Vagina (tissue), 2 donors: ENCODE measurements at regions not wholly inside any gene's neighbourhood (a gene's known extent, or its start where the extent isn't known, plus 50 kb on each side); places are given as distances from the start of the nearest gene placed in this dataset.

Experiments used
- DNase-seq, 2 donors: peaks; one replicate each; pipeline ENCODE4 v3.0.0-alpha.2; 2017; ENCODE audit errors: extremely low spot score in 2 of 2
- H3K27ac ChIP-seq: fragments of 200-600 bp; sonication (generic); one replicate; pipeline ENCODE4 v1.5.1; 2019
- H3K27me3 ChIP-seq: fragments of 200-600 bp; sonication (generic); one replicate; pipeline ENCODE4 v1.5.1; 2019
- H3K36me3 ChIP-seq, 2 donors: fragments of 200-600 bp; sonication (generic); one replicate each; pipeline ENCODE4 v1.5.1; 2017 to 2019
- H3K4me1 ChIP-seq: fragments of 200-600 bp; sonication (generic); one replicate; pipeline ENCODE4 v1.5.1; 2019
- H3K4me3 ChIP-seq, 2 donors: fragments of 200-600 bp; sonication (generic); 1 replicate in 1 of 2; 2 replicates in 1 of 2; pipeline ENCODE4 v1.5.1; 2016 to 2019
- H3K9me3 ChIP-seq: fragments of 200-600 bp; sonication (generic); one replicate; pipeline ENCODE4 v1.5.1; 2019
- CTCF ChIP-seq, 3 experiments: fragments of 450-650 bp in 2 of 3; fragments of 200-600 bp in 1 of 3; sonication (generic) in 1 of 3; IDR thresholded peaks; one replicate each; pipeline ENCODE4 v1.5.1; 2017 to 2019; ENCODE audit warnings: antibody characterized with exemption in 3 of 3, mild to moderate bottlenecking in 2 of 3, moderate library complexity in 2 of 3
- POLR2A ChIP-seq, 2 donors: fragments of 450-650 bp; IDR thresholded peaks; one replicate each; pipeline ENCODE4 v1.6.1; 2017; ENCODE audit warnings: antibody characterized with exemption in 2 of 2, mild to moderate bottlenecking in 2 of 2, moderate library complexity in 2 of 2
- POLR2AphosphoS5 ChIP-seq, 2 donors: sonication (generic); formaldehyde crosslinking; IDR thresholded peaks; one replicate each; pipeline ENCODE4 v1.9.0; 2017; ENCODE audit warnings: antibody characterized with exemption in 2 of 2, mild to moderate bottlenecking in 2 of 2, low read depth in 1 of 2; ENCODE audit not compliant: insufficient read depth in 1 of 2
- intact Hi-C: fragments of 100-400 bp; cut with DNase I; formaldehyde crosslinking; loops from one replicate; pipeline ENCODE4 v1.15.1; 2023

GRCh38 chr2:76445880-76446279 is 735.2 kb upstream of the GCFC2 start:
- no peaks in the 10 kb centered on the region for H3K27me3 ChIP-seq
- H3K36me3 ChIP-seq: no peaks in the 10 kb centered on the region
- no peak for DNase-seq
- TF ChIP-seq CTCF (IDR thresholded peaks at IDR 0.05) (no peak), POLR2AphosphoS5 (IDR thresholded peaks at IDR 0.05; ENCODE audit: insufficient read depth in 1 of 2, low read depth in 1 of 2) (no peak), POLR2A (IDR thresholded peaks at IDR 0.05) (no peak)
- no peaks in the 10 kb centered on the region for H3K4me1 ChIP-seq
- H3K27ac ChIP-seq: no peak overlapping the region
- intact Hi-C loops: no loop called here
- no peaks in the 10 kb centered on the region for H3K9me3 ChIP-seq
- H3K4me3 ChIP-seq: no peak overlapping the region

GRCh38 chr2:76444732-76445131 is 734.0 kb upstream of the GCFC2 start:
- no peak for TF ChIP-seq POLR2AphosphoS5 (IDR thresholded peaks at IDR 0.05; ENCODE audit: insufficient read depth in 1 of 2, low read depth in 1 of 2)
- TF ChIP-seq CTCF (IDR thresholded peaks at IDR 0.05): no peak
- no peak for TF ChIP-seq POLR2A (IDR thresholded peaks at IDR 0.05)
- intact Hi-C loops: no loop called here
- H3K9me3 ChIP-seq: no peaks in the 10 kb centered on the region
- H3K27me3 ChIP-seq: no peaks in the 10 kb centered on the region
- no peaks in the 10 kb centered on the region for H3K4me1 ChIP-seq
- no peaks in the 10 kb centered on the region for H3K36me3 ChIP-seq
- no peak overlapping the region for H3K27ac ChIP-seq
- H3K4me3 ChIP-seq: no peak overlapping the region
- DNase-seq: no peak

- H3K4me3 ChIP-seq: no peak overlapping the region
- TF ChIP-seq POLR2AphosphoS5 (IDR thresholded peaks at IDR 0.05; ENCODE audit: insufficient read depth in 1 of 2, low read depth in 1 of 2) (no peak), POLR2A (IDR thresholded peaks at IDR 0.05) (no peak), CTCF (IDR thresholded peaks at IDR 0.05) (no peak)
Measured at GRCh38 chr2:76437564-76437963, 726.8 kb upstream of the GCFC2 start.

GRCh38 chr2:76429374-76429773 is 718.7 kb upstream of the GCFC2 start:
- H3K4me1 ChIP-seq: no peaks in the 10 kb centered on the region
- no peaks in the 10 kb centered on the region for H3K9me3 ChIP-seq
- intact Hi-C loops: no loop called here
- H3K4me3 ChIP-seq: no peak overlapping the region
- no peak overlapping the region for H3K27ac ChIP-seq
- no peak for DNase-seq
- TF ChIP-seq POLR2A (IDR thresholded peaks at IDR 0.05) (no peak), CTCF (IDR thresholded peaks at IDR 0.05) (no peak), POLR2AphosphoS5 (IDR thresholded peaks at IDR 0.05; ENCODE audit: insufficient read depth in 1 of 2, low read depth in 1 of 2) (no peak)
- H3K27me3 ChIP-seq: no peaks in the 10 kb centered on the region
- H3K36me3 ChIP-seq: no peaks in the 10 kb centered on the region

More at GRCh38 chr2:76437564-76437963, 726.8 kb upstream of the GCFC2 start:
- H3K4me1 ChIP-seq: no peaks in the 10 kb centered on the region
- H3K36me3 ChIP-seq: no peaks in the 10 kb centered on the region
- no peak overlapping the region for H3K27ac ChIP-seq
- H3K27me3 ChIP-seq: no peaks in the 10 kb centered on the region
- no peak for DNase-seq
- intact Hi-C loops: no loop called here
- no peaks in the 10 kb centered on the region for H3K9me3 ChIP-seq

GRCh38 chr2:76427452-76427851 is 716.7 kb upstream of the GCFC2 start:
- H3K36me3 ChIP-seq: no peaks in the 10 kb centered on the region
- H3K27ac ChIP-seq: no peak overlapping the region
- no peak for DNase-seq
- H3K4me3 ChIP-seq: no peak overlapping the region
- no peaks in the 10 kb centered on the region for H3K27me3 ChIP-seq
- no peaks in the 10 kb centered on the region for H3K4me1 ChIP-seq
- H3K9me3 ChIP-seq: no peaks in the 10 kb centered on the region
- intact Hi-C loops: no loop called here
- TF ChIP-seq POLR2AphosphoS5 (IDR thresholded peaks at IDR 0.05; ENCODE audit: insufficient read depth in 1 of 2, low read depth in 1 of 2) (no peak), POLR2A (IDR thresholded peaks at IDR 0.05) (no peak), CTCF (IDR thresholded peaks at IDR 0.05) (no peak)
